Skeletal muscle tissue (tissue), 3 donors: ENCODE measurements at regions not wholly inside any gene's neighbourhood (a gene's known extent, or its start where the extent isn't known, plus 50 kb on each side); places are given as distances from the start of the nearest gene placed in this dataset.

Experiments used
- H3K27ac ChIP-seq: one replicate; pipeline ENCODE4 v1.7.0; 2013; ENCODE audit warnings: mild to moderate bottlenecking, low read depth, low read length, inconsistent platforms
- H3K27me3 ChIP-seq, 3 donors: one replicate each; pipeline ENCODE4 v1.7.0; 2013; ENCODE audit warnings: low read length in 3 of 3; ENCODE audit not compliant: control insufficient read depth in 3 of 3, insufficient read depth in 3 of 3
- H3K36me3 ChIP-seq, 3 donors: one replicate each; pipeline ENCODE4 v1.7.0; 2013; ENCODE audit warnings: low read length in 3 of 3; ENCODE audit not compliant: control insufficient read depth in 3 of 3, insufficient read depth in 3 of 3
- H3K4me1 ChIP-seq, 3 donors: one replicate each; pipeline ENCODE4 v1.7.0; 2013; ENCODE audit warnings: low read length in 3 of 3, mild to moderate bottlenecking in 3 of 3; ENCODE audit not compliant: control insufficient read depth in 3 of 3, insufficient read depth in 3 of 3
- H3K4me3 ChIP-seq, 3 donors: one replicate each; pipeline ENCODE4 v1.7.0; 2013; ENCODE audit warnings: low read length in 3 of 3
- H3K9ac ChIP-seq, 3 donors: one replicate each; pipeline ENCODE4 v1.7.0; 2013; ENCODE audit warnings: low read length in 3 of 3, mild to moderate bottlenecking in 3 of 3, moderate library complexity in 2 of 3, low read depth in 1 of 3
- H3K9me3 ChIP-seq, 3 donors: one replicate each; pipeline ENCODE4 v1.7.0; 2013; ENCODE audit warnings: low read length in 3 of 3; ENCODE audit not compliant: control insufficient read depth in 3 of 3
- donor health status: Osteomylitis.

DNA sequence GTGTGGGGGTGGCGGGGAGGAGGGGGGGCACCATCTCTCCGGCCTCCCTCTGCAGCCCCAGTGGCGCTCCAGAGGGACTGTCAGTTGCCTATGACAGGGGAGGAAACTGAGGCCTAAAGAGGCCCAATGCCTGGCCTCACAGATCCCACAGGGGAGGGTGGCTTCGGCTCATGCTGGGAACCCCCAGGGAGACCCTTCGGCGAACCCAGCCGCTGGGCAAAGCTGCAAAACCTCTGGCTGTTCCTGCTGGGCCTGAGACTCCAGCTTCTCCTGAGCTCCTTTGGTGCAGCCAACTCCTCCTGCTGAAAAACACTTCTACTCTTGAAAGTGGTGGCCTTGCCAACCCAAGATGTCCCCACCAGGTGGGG, 170.1 kb upstream of the RTL1 start:
- peaks cover 38 to 53% (median 41%) of the 10 kb centered on the region in 3 donors for H3K27me3 ChIP-seq
- H3K4me1 ChIP-seq: peaks cover 0 to 6% (median 6%) of the 10 kb centered on the region in 3 donors
- H3K27ac ChIP-seq: no peak overlapping the region
- H3K9ac ChIP-seq: no peak overlapping the region
- no peaks in the 10 kb centered on the region for H3K36me3 ChIP-seq
- H3K4me3 ChIP-seq: no peak overlapping the region
- no peaks in the 10 kb centered on the region for H3K9me3 ChIP-seq

GRCh38 chr14:101074196-101075024, 170.9 kb upstream of the RTL1 start:
- no peak overlapping the region for H3K27ac ChIP-seq
- H3K9ac ChIP-seq: no peak overlapping the region
- H3K4me3 ChIP-seq: no peak overlapping the region
- H3K9me3 ChIP-seq: no peaks in the 10 kb centered on the region
- no peaks in the 10 kb centered on the region for H3K36me3 ChIP-seq
- peaks cover 41 to 57% (median 42%) of the 10 kb centered on the region in 3 donors for H3K27me3 ChIP-seq
- H3K4me1 ChIP-seq: peaks cover 0 to 6% (median 6%) of the 10 kb centered on the region in 3 donors

DNA sequence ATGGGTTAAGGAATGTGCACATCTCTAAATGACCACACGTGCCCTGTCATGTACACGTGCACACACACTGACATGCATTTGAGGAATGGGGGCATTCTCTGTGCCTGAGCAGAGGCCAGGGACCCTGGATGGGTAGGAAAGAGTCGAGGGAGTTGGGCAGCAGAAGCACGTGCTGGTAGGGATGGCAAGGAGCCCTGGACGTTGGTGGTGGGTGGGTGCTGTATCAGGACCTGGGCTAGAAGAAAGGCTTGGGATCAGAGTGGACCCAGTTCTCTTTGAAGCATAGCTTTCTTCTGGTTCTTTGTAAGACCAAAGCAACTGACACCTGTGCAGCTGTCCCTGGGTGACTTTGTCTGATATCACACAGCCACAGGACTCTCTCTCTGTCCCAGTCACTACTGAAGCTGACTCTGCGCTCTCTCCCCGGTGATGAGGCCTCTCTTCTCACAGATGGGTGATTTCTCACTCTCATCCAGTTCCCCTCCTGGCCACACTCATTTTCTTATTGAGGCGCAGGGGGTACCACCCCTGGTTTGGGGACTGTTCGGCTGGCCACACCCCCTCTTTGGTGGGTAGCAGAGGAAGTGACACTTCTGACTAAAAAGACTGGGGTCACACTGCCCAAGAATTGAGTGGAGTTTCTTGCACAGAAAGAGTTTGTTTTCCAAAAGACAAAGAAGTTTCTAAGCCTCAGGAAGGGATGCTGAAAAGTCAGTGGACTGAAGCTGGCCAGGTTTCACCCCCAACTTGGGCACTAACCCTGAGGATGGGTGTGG, 171.7 kb upstream of the RTL1 start:
- H3K9ac ChIP-seq: no peak overlapping the region
- H3K27me3 ChIP-seq: peaks cover 39 to 57% (median 42%) of the 10 kb centered on the region in 3 donors
- H3K4me1 ChIP-seq: peaks cover 0 to 6% (median 6%) of the 10 kb centered on the region in 3 donors
- no peak overlapping the region for H3K27ac ChIP-seq
- no peak overlapping the region for H3K4me3 ChIP-seq
- no peaks in the 10 kb centered on the region for H3K9me3 ChIP-seq
- H3K36me3 ChIP-seq: no peaks in the 10 kb centered on the region

- Histone ChIP-seq H3K9me3 (no peaks in the 10 kb centered on the region), H3K27ac (no peak overlapping the region), H3K36me3 (no peaks in the 10 kb centered on the region), H3K4me3 (no peak overlapping the region), H3K9ac (no peak overlapping the region), H3K4me1 (peaks cover 0 to 6% (median 6%) of the 10 kb centered on the region in 3 donors), H3K27me3 (peaks cover 38 to 50% (median 39%) of the 10 kb centered on the region in 3 donors)
Measured at GRCh38 chr14:101075801-101076413, 172.4 kb upstream of the RTL1 start.

- Histone ChIP-seq H3K9ac (no peak overlapping the region), H3K4me3 (no peak overlapping the region), H3K27me3 (peaks cover 38 to 47% (median 39%) of the 10 kb centered on the region in 3 donors), H3K36me3 (no peaks in the 10 kb centered on the region), H3K4me1 (peaks cover 0 to 6% (median 6%) of the 10 kb centered on the region in 3 donors), H3K9me3 (no peaks in the 10 kb centered on the region), H3K27ac (no peak overlapping the region)
Measured at GRCh38 chr14:101076451-101077198, 173.1 kb upstream of the RTL1 start.

DNA sequence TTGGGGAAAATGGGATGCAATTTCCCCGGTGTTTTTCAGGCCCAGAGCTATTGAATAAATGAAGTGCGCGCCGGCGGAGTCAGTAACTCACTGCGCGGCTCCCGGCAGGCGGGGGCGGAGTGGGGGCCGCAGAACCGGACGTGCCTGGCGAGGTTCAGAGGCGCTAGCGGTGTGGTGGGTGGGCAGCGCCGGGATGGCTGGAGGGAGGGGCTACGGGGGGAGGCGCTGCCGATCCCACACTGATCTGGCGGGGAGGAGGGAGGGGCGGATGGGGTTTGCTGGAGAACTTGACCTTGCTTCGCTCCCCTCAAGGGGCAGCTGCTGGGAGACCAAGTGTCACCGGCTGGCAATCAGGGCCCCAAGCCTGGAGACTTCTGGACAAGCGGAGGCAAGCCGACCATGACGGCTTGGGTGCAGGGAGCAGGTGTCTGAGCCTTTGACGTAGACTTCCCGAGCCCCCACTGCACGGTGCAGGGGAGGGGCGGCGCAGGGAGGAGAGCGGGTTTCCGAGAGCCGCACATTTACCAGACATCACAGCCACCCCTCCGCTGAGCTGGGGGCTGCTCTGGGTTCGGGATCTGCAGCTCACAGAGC, 174.1 kb upstream of the RTL1 start:
- Histone ChIP-seq H3K27ac (no peak overlapping the region), H3K4me3 (no peak overlapping the region), H3K9me3 (no peaks in the 10 kb centered on the region), H3K27me3 (peaks cover 38 to 47% (median 39%) of the 10 kb centered on the region in 3 donors), H3K9ac (no peak overlapping the region), H3K4me1 (peaks cover 0 to 6% (median 6%) of the 10 kb centered on the region in 3 donors), H3K36me3 (no peaks in the 10 kb centered on the region)

- Histone ChIP-seq H3K9ac (no peak overlapping the region), H3K27me3 (peaks cover 38 to 47% (median 39%) of the 10 kb centered on the region in 3 donors), H3K4me1 (peaks cover 0 to 6% (median 6%) of the 10 kb centered on the region in 3 donors), H3K9me3 (peaks cover 0 to 2% (median 0%) of the 10 kb centered on the region in 3 donors), H3K27ac (no peak overlapping the region), H3K36me3 (no peaks in the 10 kb centered on the region), H3K4me3 (no peak overlapping the region)
Measured at GRCh38 chr14:101078170-101078891, 174.8 kb upstream of the RTL1 start.

GRCh38 chr14:101078892-101079221, 175.3 kb upstream of the RTL1 start:
- Histone ChIP-seq H3K9ac (no peak overlapping the region), H3K27me3 (peaks cover 39 to 47% (median 40%) of the 10 kb centered on the region in 3 donors)

More at GRCh38 chr14:101078892-101079221, 175.3 kb upstream of the RTL1 start:
- Histone ChIP-seq H3K4me1 (peaks cover 0 to 6% (median 6%) of the 10 kb centered on the region in 3 donors), H3K9me3 (peaks cover 0 to 3% (median 0%) of the 10 kb centered on the region in 3 donors), H3K27ac (no peak overlapping the region), H3K36me3 (no peaks in the 10 kb centered on the region), H3K4me3 (no peak overlapping the region)
